HL-60 (cell line): ENCODE measurements at regions not wholly inside any gene's neighbourhood (a gene's known extent, or its start where the extent isn't known, plus 50 kb on each side); places are given as distances from the start of the nearest gene placed in this dataset.

Experiments
- GABPA ChIP-seq: IDR thresholded peaks from 2 replicates; pipeline ENCODE4 v1.6.1; 2012; ENCODE audit warnings: low read depth
- POLR2AphosphoS5 ChIP-seq: IDR thresholded peaks from 2 replicates; pipeline ENCODE4 v1.6.1; 2012; ENCODE audit warnings: low read depth
- SPI1 ChIP-seq: IDR thresholded peaks from 2 replicates; pipeline ENCODE4 v1.6.1; 2012; ENCODE audit warnings: low read depth, mild to moderate bottlenecking, borderline replicate concordance
- TF ChIP-seq, protein P1 (sequence below): IDR thresholded peaks from one replicate; pipeline ENCODE4 v1.5.1; 2011; ENCODE audit warnings: low read length, control low read depth, inconsistent platforms; ENCODE audit not compliant: insufficient read depth
- TF ChIP-seq, protein P2 (sequence below): IDR thresholded peaks from 2 replicates; pipeline ENCODE4 v1.6.1; 2012; ENCODE audit warnings: low read depth; ENCODE audit not compliant: insufficient replicate concordance

DNA sequence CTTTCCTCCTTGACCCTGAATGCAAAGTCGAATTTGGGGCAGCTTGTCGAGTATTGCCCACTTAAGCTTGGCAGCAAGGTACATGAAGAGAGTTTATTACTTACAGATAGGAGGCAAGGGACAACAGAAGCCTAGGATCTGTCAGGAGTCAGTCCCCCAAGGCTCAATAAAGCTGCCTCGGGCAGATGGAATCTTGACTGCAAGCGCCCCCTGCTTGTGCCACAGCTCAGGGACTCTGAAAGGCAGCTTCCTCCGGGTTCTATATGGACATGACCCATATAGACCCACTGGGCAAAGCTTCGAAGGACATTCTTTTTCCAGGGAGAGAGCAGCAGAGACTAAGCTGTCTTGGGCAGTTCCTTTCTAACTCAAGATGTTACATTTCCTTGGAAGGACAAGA is 971.5 kb downstream of the EFNA5 start:
- TF ChIP-seq POLR2AphosphoS5 (no peak), GABPA (no peak), SPI1 (no peak)
- TF ChIP-seq, protein P1, sequence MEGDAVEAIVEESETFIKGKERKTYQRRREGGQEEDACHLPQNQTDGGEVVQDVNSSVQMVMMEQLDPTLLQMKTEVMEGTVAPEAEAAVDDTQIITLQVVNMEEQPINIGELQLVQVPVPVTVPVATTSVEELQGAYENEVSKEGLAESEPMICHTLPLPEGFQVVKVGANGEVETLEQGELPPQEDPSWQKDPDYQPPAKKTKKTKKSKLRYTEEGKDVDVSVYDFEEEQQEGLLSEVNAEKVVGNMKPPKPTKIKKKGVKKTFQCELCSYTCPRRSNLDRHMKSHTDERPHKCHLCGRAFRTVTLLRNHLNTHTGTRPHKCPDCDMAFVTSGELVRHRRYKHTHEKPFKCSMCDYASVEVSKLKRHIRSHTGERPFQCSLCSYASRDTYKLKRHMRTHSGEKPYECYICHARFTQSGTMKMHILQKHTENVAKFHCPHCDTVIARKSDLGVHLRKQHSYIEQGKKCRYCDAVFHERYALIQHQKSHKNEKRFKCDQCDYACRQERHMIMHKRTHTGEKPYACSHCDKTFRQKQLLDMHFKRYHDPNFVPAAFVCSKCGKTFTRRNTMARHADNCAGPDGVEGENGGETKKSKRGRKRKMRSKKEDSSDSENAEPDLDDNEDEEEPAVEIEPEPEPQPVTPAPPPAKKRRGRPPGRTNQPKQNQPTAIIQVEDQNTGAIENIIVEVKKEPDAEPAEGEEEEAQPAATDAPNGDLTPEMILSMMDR = no peak
- TF ChIP-seq, protein P2, sequence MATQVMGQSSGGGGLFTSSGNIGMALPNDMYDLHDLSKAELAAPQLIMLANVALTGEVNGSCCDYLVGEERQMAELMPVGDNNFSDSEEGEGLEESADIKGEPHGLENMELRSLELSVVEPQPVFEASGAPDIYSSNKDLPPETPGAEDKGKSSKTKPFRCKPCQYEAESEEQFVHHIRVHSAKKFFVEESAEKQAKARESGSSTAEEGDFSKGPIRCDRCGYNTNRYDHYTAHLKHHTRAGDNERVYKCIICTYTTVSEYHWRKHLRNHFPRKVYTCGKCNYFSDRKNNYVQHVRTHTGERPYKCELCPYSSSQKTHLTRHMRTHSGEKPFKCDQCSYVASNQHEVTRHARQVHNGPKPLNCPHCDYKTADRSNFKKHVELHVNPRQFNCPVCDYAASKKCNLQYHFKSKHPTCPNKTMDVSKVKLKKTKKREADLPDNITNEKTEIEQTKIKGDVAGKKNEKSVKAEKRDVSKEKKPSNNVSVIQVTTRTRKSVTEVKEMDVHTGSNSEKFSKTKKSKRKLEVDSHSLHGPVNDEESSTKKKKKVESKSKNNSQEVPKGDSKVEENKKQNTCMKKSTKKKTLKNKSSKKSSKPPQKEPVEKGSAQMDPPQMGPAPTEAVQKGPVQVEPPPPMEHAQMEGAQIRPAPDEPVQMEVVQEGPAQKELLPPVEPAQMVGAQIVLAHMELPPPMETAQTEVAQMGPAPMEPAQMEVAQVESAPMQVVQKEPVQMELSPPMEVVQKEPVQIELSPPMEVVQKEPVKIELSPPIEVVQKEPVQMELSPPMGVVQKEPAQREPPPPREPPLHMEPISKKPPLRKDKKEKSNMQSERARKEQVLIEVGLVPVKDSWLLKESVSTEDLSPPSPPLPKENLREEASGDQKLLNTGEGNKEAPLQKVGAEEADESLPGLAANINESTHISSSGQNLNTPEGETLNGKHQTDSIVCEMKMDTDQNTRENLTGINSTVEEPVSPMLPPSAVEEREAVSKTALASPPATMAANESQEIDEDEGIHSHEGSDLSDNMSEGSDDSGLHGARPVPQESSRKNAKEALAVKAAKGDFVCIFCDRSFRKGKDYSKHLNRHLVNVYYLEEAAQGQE = no peak
